D341Med (cell line): ENCODE measurements at regions not wholly inside any gene's neighbourhood (a gene's known extent, or its start where the extent isn't known, plus 50 kb on each side); places are given as distances from the start of the nearest gene placed in this dataset.

Source experiments
- DNase-seq: peaks from one replicate; pipeline ENCODE4 v3.0.0; 2012; ENCODE audit warnings: low spot score

GRCh38 chr3:86175593-86176444 lies 815.1 kb downstream of the VGLL3 start:
- DNase-seq = no peak

- no peak for DNase-seq
Observed at GRCh38 chr3:86175051-86175536, 815.9 kb downstream of the VGLL3 start.

GRCh38 chr3:86173401-86173800 lies 817.5 kb downstream of the VGLL3 start:
- no peak for DNase-seq

GRCh38 chr3:86168512-86168911 lies 822.4 kb downstream of the VGLL3 start:
- DNase-seq = no peak

GRCh38 chr3:86162521-86162920 lies 828.4 kb downstream of the VGLL3 start:
- DNase-seq = no peak

- no peak for DNase-seq
Observed at GRCh38 chr3:86161493-86161892, 829.5 kb downstream of the VGLL3 start.

- DNase-seq = no peak
Observed at GRCh38 chr3:86152620-86153019, 838.3 kb downstream of the VGLL3 start.

- no peak for DNase-seq
Observed at GRCh38 chr3:86149054-86149453, 841.9 kb downstream of the VGLL3 start.

GRCh38 chr3:86147119-86147518 lies 843.8 kb downstream of the VGLL3 start:
- no peak for DNase-seq

GRCh38 chr3:86126552-86126951 lies 864.4 kb downstream of the VGLL3 start:
- DNase-seq = no peak
